Omental fat pad (tissue), 3 donors: ENCODE measurements at regions not wholly inside any gene's neighbourhood (a gene's known extent, or its start where the extent isn't known, plus 50 kb on each side); places are given as distances from the start of the nearest gene placed in this dataset.

Source experiments
- ATAC-seq: fragments of 150-250 bp; one replicate; pipeline ENCODE4 v1.9.1; 2016; ENCODE audit warnings: mild to moderate bottlenecking, moderate library complexity; ENCODE audit not compliant: low FRiP score
- DNase-seq: peaks from one replicate; pipeline ENCODE4 v3.0.0-alpha.2; 2019; ENCODE audit warnings: low spot score
- TF ChIP-seq, protein P1 (sequence below), 3 donors: fragments of 450-650 bp; IDR thresholded peaks; one replicate each; pipeline ENCODE4 v1.5.1; 2016 to 2017; ENCODE audit warnings: antibody characterized with exemption in 3 of 3, mild to moderate bottlenecking in 3 of 3, moderate library complexity in 2 of 3

GRCh38 chr2:59779571-59779970 is 773.9 kb downstream of the BCL11A start:
- ATAC-seq (no peak), DNase-seq (no peak)
- TF ChIP-seq, protein P1, sequence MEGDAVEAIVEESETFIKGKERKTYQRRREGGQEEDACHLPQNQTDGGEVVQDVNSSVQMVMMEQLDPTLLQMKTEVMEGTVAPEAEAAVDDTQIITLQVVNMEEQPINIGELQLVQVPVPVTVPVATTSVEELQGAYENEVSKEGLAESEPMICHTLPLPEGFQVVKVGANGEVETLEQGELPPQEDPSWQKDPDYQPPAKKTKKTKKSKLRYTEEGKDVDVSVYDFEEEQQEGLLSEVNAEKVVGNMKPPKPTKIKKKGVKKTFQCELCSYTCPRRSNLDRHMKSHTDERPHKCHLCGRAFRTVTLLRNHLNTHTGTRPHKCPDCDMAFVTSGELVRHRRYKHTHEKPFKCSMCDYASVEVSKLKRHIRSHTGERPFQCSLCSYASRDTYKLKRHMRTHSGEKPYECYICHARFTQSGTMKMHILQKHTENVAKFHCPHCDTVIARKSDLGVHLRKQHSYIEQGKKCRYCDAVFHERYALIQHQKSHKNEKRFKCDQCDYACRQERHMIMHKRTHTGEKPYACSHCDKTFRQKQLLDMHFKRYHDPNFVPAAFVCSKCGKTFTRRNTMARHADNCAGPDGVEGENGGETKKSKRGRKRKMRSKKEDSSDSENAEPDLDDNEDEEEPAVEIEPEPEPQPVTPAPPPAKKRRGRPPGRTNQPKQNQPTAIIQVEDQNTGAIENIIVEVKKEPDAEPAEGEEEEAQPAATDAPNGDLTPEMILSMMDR (IDR thresholded peaks at IDR 0.05): no peak

- no peak for DNase-seq
- TF ChIP-seq, protein P1 (IDR thresholded peaks at IDR 0.05): no peak
- no peak for ATAC-seq
These were observed 776.3 kb downstream of the BCL11A start for GRCh38 chr2:59777120-59777519.

DNA sequence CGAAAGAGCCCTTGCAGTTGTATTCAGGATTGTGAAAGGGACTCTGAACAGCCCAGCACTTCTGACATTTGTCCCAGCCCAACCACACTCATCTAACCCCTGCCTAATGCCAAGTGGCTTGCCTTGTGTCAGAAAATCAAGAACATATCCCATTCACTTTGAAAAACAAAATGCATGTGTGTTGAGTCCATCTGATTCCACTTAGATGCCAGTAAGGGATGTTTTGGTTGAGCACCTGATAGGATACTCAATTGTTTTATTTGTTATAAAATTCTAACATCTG is 776.8 kb downstream of the BCL11A start:
- TF ChIP-seq, protein P1 (IDR thresholded peaks at IDR 0.05): no peak
- ATAC-seq (no peak), DNase-seq (no peak)

GRCh38 chr2:59774821-59775433 is 778.5 kb downstream of the BCL11A start:
- DNase-seq: no peak
- no peak for ATAC-seq
- TF ChIP-seq, protein P1 (IDR thresholded peaks at IDR 0.05): no peak

GRCh38 chr2:59770651-59771050 is 782.8 kb downstream of the BCL11A start:
- DNase-seq (no peak), ATAC-seq (no peak)
- TF ChIP-seq, protein P1 (IDR thresholded peaks at IDR 0.05): no peak

DNA sequence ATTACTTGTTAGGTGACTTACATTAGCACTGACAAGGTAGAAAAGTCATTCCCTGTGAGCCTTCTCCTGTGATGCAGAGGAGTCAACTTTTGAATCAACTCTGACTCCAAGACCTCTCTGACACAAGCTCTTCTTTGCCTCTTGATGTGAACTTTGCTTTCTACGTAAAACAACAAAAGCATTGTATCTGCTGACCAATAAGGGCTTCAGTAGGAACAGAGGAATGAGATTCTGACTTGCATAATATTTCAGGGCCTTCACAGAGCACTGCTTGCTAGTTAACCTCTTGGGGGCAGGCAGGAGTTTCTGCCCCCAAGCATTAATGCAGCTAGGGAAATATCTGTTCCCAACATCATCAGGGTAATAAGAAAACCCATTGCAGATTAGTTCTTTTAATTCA is 791.5 kb downstream of the BCL11A start:
- ATAC-seq (no peak), DNase-seq (no peak)
- TF ChIP-seq, protein P1 (IDR thresholded peaks at IDR 0.05): no peak

DNA sequence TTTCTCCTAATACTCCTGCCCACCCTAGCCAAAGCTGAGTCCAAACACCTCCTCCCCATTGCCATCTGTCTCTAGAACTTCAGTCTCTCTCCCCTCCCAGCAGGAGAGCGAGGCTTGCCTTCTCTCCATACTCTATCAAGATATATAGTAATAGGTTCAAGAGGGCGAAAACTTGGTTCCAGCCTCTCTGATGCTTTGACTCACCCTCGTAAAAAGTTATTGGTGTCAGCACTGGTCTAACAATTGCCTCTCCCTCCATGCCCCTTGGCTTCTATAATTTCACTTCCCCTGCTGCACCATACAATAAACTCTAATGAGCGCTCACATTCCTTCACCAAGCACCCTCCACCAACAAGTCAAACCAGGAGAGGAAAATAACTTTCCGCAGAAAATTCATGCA is 797.3 kb downstream of the BCL11A start:
- TF ChIP-seq, protein P1 (IDR thresholded peaks at IDR 0.05): no peak
- ATAC-seq (no peak), DNase-seq (no peak)
